Gastrocnemius medialis (tissue), 4 donors: ENCODE measurements at regions not wholly inside any gene's neighbourhood (a gene's known extent, or its start where the extent isn't known, plus 50 kb on each side); places are given as distances from the start of the nearest gene placed in this dataset.
"Not testable (repeated sequence)": the region's sequence is repeated elsewhere in the genome, so short reads cannot be mapped to it uniquely, and the experiment has no call there.

Source experiments
- POLR2A ChIP-seq, 2 donors: fragments of 450-650 bp; IDR thresholded peaks; one replicate each; pipeline ENCODE4 v1.6.1; 2017; ENCODE audit warnings: antibody characterized with exemption in 2 of 2, mild to moderate bottlenecking in 2 of 2, moderate library complexity in 2 of 2
- TF ChIP-seq, protein P1 (sequence below), 5 experiments: fragments of 450-650 bp in 3 of 5; fragments of 200-600 bp in 2 of 5; sonication (generic) in 2 of 5; IDR thresholded peaks in 4 of 5; conservative IDR thresholded peaks in 1 of 5; 1 replicate in 4 of 5; 2 replicates in 1 of 5; pipeline ENCODE4 v1.5.1; 2016 to 2019; ENCODE audit warnings: antibody characterized with exemption in 5 of 5, mild to moderate bottlenecking in 3 of 5, moderate library complexity in 3 of 5

DNA sequence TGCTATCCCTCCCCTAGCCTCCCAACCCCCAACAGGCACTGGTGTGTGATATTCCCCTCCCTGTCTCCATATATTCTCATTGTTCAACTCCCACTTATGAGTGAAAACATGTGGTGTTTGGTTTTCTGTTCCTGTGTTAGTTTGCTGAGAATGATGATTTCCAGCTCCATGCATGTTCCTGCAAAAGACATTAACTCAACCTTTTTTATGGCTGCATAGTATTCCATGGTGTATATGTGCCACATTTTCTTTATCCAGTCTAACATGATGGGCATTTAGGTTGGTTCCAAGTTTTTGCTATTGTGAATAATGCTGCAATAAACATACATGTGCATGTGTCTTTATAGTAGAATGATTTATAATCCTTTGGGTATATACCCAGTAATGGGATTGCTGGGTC lies 218.9 kb downstream of the HHIP start:
- TF ChIP-seq, protein P1, sequence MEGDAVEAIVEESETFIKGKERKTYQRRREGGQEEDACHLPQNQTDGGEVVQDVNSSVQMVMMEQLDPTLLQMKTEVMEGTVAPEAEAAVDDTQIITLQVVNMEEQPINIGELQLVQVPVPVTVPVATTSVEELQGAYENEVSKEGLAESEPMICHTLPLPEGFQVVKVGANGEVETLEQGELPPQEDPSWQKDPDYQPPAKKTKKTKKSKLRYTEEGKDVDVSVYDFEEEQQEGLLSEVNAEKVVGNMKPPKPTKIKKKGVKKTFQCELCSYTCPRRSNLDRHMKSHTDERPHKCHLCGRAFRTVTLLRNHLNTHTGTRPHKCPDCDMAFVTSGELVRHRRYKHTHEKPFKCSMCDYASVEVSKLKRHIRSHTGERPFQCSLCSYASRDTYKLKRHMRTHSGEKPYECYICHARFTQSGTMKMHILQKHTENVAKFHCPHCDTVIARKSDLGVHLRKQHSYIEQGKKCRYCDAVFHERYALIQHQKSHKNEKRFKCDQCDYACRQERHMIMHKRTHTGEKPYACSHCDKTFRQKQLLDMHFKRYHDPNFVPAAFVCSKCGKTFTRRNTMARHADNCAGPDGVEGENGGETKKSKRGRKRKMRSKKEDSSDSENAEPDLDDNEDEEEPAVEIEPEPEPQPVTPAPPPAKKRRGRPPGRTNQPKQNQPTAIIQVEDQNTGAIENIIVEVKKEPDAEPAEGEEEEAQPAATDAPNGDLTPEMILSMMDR (IDR thresholded peaks at IDR 0.05 in 4 of 5, conservative IDR thresholded peaks at IDR 0.05 in 1 of 5): not testable (repeated sequence)
- TF ChIP-seq POLR2A (IDR thresholded peaks at IDR 0.05): not testable (repeated sequence)
